GM19395 (cell line): ENCODE measurements at regions not wholly inside any gene's neighbourhood (a gene's known extent, or its start where the extent isn't known, plus 50 kb on each side); places are given as distances from the start of the nearest gene placed in this dataset.

Experiments
- ATAC-seq: cut with Tn5 transposase; IDR thresholded peaks from one replicate; pipeline ENCODE4 v1.9.1; 2021; ENCODE audit warnings: mild to moderate bottlenecking, moderate library complexity; ENCODE audit not compliant: unreplicated experiment

GRCh38 chr15:69624155-69624520 is 171.5 kb downstream of the RPLP1 start:
- ATAC-seq = no peak

- ATAC-seq = no peak
Observed at GRCh38 chr15:69624816-69625215, 172.2 kb downstream of the RPLP1 start.

GRCh38 chr15:69625328-69625727 is 172.7 kb downstream of the RPLP1 start:
- no peak for ATAC-seq

- no peak for ATAC-seq
Observed at GRCh38 chr15:69626095-69627066, 173.8 kb downstream of the RPLP1 start.

GRCh38 chr15:69627548-69628158 is 175.0 kb downstream of the RPLP1 start:
- ATAC-seq = no peak

GRCh38 chr15:69628256-69629093 is 175.9 kb downstream of the RPLP1 start:
- ATAC-seq = no peak

GRCh38 chr15:69629631-69630161 is 177.1 kb downstream of the RPLP1 start:
- no peak for ATAC-seq

- ATAC-seq = no peak
Observed at GRCh38 chr15:69631005-69631404, 178.4 kb downstream of the RPLP1 start.

- ATAC-seq = no peak
Observed at GRCh38 chr15:69631978-69632377, 179.4 kb downstream of the RPLP1 start.

GRCh38 chr15:69634860-69635259 is 182.2 kb downstream of the RPLP1 start:
- ATAC-seq = no peak

- no peak for ATAC-seq
Observed at GRCh38 chr15:69636169-69636915, 183.7 kb downstream of the RPLP1 start.

- no peak for ATAC-seq
Observed at GRCh38 chr15:69637818-69638217, 185.2 kb downstream of the RPLP1 start.

GRCh38 chr15:69643476-69643875 is 190.9 kb downstream of the RPLP1 start:
- ATAC-seq = no peak

GRCh38 chr15:69643971-69644370 is 191.4 kb downstream of the RPLP1 start:
- no peak for ATAC-seq

- ATAC-seq = no peak
Observed at GRCh38 chr15:69644876-69645275, 192.3 kb downstream of the RPLP1 start.

- ATAC-seq = no peak
Observed at GRCh38 chr15:69647142-69647513, 194.5 kb downstream of the RPLP1 start.

GRCh38 chr15:69648212-69648611 is 195.6 kb downstream of the RPLP1 start:
- ATAC-seq = no peak

GRCh38 chr15:69648775-69649735 is 196.4 kb downstream of the RPLP1 start:
- ATAC-seq = no peak

GRCh38 chr15:69652293-69652692 is 199.7 kb downstream of the RPLP1 start:
- no peak for ATAC-seq
